Suprapubic skin (tissue), 4 donors: ENCODE measurements at regions not wholly inside any gene's neighbourhood (a gene's known extent, or its start where the extent isn't known, plus 50 kb on each side); places are given as distances from the start of the nearest gene placed in this dataset.

Experiments used
- POLR2A ChIP-seq, 2 donors: fragments of 450-650 bp; IDR thresholded peaks; one replicate each; pipeline ENCODE4 v1.6.1; 2017; ENCODE audit warnings: antibody characterized with exemption in 2 of 2, mild to moderate bottlenecking in 2 of 2, moderate library complexity in 2 of 2
- POLR2AphosphoS5 ChIP-seq, 3 donors: sonication (generic); formaldehyde crosslinking; IDR thresholded peaks; one replicate each; pipeline ENCODE4 v1.6.1; 2017; ENCODE audit warnings: antibody characterized with exemption in 3 of 3

- TF ChIP-seq POLR2AphosphoS5 (IDR thresholded peaks at IDR 0.05) = no peak
- no peak for TF ChIP-seq POLR2A (IDR thresholded peaks at IDR 0.05)
Observed at GRCh38 chr6:113671421-113671820, 185.7 kb upstream of the MARCKS start.
